Naive thymus-derived CD4-positive, alpha-beta T cell (primary cell): ENCODE measurements at regions not wholly inside any gene's neighbourhood (a gene's known extent, or its start where the extent isn't known, plus 50 kb on each side); places are given as distances from the start of the nearest gene placed in this dataset.

Experiments used
- ATAC-seq: fragments of 150-1000 bp; cut with Tn5 transposase; 2 replicates; pipeline ENCODE4 v1.10.0; 2021; ENCODE audit warnings: mild to moderate bottlenecking, moderate library complexity
- CTCF ChIA-PET: fragments of 350-600 bp; sonication (Branson Sonifier 250); formaldehyde crosslinking; loops from one replicate; lab custom pipeline; 2021; ENCODE audit warnings: antibody characterized with exemption; lab: Charles Lee
- POLR2A ChIA-PET: fragments of 350-600 bp; sonication (Branson Sonifier 250); formaldehyde crosslinking; loops from one replicate; lab custom pipeline; 2021; ENCODE audit warnings: antibody characterized with exemption, inconsistent platforms; lab: Charles Lee
- DNase-seq, 9 donors: peaks; one replicate each; pipeline versions ENCODE4 v3.0.0 to v3.0.0-alpha.2; 2020 to 2022; ENCODE audit warnings: mixed read lengths in 1 of 9
- H3K27ac ChIP-seq: one replicate; pipeline ENCODE4 v1.7.0; 2013; ENCODE audit warnings: mild to moderate bottlenecking, low read depth, low read length, moderate library complexity
- H3K27me3 ChIP-seq, 2 donors: one replicate each; pipeline ENCODE4 v1.7.0; 2013; ENCODE audit warnings: low read length in 2 of 2, mild to moderate bottlenecking in 2 of 2, moderate library complexity in 2 of 2; ENCODE audit not compliant: control insufficient read depth in 2 of 2, insufficient read depth in 2 of 2
- H3K36me3 ChIP-seq, 3 experiments: 1 replicate in 2 of 3; 2 replicates in 1 of 3; pipeline ENCODE4 v1.7.0; 2013; ENCODE audit warnings: low read length in 3 of 3, mild to moderate bottlenecking in 3 of 3, moderate library complexity in 1 of 3; ENCODE audit not compliant: insufficient read depth in 3 of 3, control insufficient read depth in 2 of 3
- H3K4me1 ChIP-seq, 2 donors: one replicate each; pipeline ENCODE4 v1.7.0; 2013; ENCODE audit warnings: low read length in 2 of 2, mild to moderate bottlenecking in 2 of 2, moderate library complexity in 1 of 2; ENCODE audit not compliant: control insufficient read depth in 2 of 2, insufficient read depth in 2 of 2
- H3K4me3 ChIP-seq: 2 replicates; pipeline ENCODE4 v1.7.0; 2013; ENCODE audit warnings: mild to moderate bottlenecking, low read length
- H3K9me3 ChIP-seq, 3 experiments: 1 replicate in 2 of 3; 2 replicates in 1 of 3; pipeline ENCODE4 v1.7.0; 2013; ENCODE audit warnings: low read length in 3 of 3; ENCODE audit not compliant: control insufficient read depth in 2 of 3
- H3K27ac Mint-ChIP-seq, 9 donors: one replicate each; pipeline ENCODE4 v1.8.0; 2020 to 2022; ENCODE audit warnings: mixed read lengths in 9 of 9, mild to moderate bottlenecking in 8 of 9, moderate library complexity in 5 of 9, inconsistent platforms in 2 of 9
- H3K27me3 Mint-ChIP-seq, 5 donors: one replicate each; pipeline ENCODE4 v1.8.0; 2021 to 2022; ENCODE audit warnings: mixed read lengths in 5 of 5, mild to moderate bottlenecking in 1 of 5
- H3K36me3 Mint-ChIP-seq, 5 donors: one replicate each; pipeline ENCODE4 v1.8.0; 2020 to 2022; ENCODE audit warnings: mixed read lengths in 5 of 5, mild to moderate bottlenecking in 3 of 5, inconsistent platforms in 1 of 5
- H3K4me1 Mint-ChIP-seq, 7 donors: one replicate each; pipeline ENCODE4 v1.8.0; 2020 to 2022; ENCODE audit warnings: mixed read lengths in 7 of 7, mild to moderate bottlenecking in 3 of 7, inconsistent platforms in 1 of 7
- H3K4me3 Mint-ChIP-seq, 10 donors: one replicate each; pipeline ENCODE4 v1.8.0; 2020 to 2022; ENCODE audit warnings: mild to moderate bottlenecking in 10 of 10, mixed read lengths in 10 of 10, moderate library complexity in 6 of 10, inconsistent platforms in 2 of 10
- H3K9me3 Mint-ChIP-seq, 11 donors: one replicate each; pipeline ENCODE4 v1.8.0; 2020 to 2022; ENCODE audit warnings: mixed read lengths in 11 of 11, mild to moderate bottlenecking in 4 of 11, inconsistent platforms in 1 of 11, moderate library complexity in 1 of 11
- intact Hi-C, 2 donors: fragments of 100-400 bp; cut with micrococcal nuclease; formaldehyde crosslinking; loops; one replicate each; pipeline ENCODE4 v1.15.1; 2023

DNA sequence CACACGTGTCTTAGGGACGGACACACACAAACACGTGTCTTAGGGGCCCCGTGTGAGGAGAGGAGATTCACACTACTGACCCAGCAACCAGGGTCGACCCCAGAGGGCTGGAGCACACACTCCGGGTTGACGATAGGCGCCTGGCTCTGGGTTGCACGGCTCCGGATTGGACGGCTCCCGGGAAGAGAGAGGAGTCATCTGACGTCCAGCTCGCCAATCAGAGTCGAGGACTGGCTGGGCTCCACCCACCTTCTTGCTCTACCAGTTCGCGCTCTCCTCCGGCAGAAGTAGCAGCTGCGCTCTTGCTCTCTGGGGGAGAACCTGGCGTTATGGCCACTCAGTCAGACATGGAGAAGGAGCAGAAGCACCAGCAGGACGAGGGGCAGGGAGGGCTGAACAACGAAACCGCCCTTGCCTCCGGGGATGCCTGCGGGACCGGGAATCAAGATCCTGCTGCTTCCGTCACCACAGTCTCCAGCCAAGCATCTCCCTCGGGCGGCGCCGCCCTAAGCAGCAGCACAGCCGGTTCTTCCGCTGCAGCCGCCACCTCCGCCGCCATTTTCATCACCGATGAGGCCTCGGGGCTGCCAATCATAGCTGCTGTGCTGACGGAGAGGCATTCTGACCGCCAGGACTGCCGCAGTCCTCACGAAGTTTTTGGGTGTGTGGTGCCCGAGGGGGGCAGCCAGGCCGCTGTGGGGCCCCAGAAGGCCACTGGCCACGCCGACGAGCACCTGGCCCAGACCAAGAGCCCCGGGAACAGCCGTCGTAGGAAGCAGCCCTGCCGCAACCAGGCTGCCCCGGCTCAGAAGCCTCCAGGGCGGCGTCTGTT lies 74.3 kb downstream of the NUDT10 start:
- Histone ChIP-seq H3K9me3 (no peaks in the 10 kb centered on the region), H3K27ac (no peak overlapping the region), H3K4me3 (no peak overlapping the region), H3K27me3 (no peaks in the 10 kb centered on the region), H3K4me1 (no peaks in the 10 kb centered on the region), H3K36me3 (no peaks in the 10 kb centered on the region)
- DNase-seq (no peak), ATAC-seq (no peak)
- Mint-ChIP-seq H3K27me3 (no peaks in the 10 kb centered on the region), H3K27ac (no peak overlapping the region), H3K9me3 (no peaks in the 10 kb centered on the region), H3K4me1 (no peaks in the 10 kb centered on the region), H3K36me3 (peaks cover 0 to 5% (median 3%) of the 10 kb centered on the region in 5 donors), H3K4me3 (no peak overlapping the region)
- intact Hi-C loops = no loop called here
- POLR2A ChIA-PET = no interaction called here
- CTCF ChIA-PET = no interaction called here

GRCh38 chrX:51404445-51404844 lies 71.8 kb downstream of the NUDT10 start:
- peaks cover 0 to 20% (median 16%) of the 10 kb centered on the region in 7 donors for H3K4me1 Mint-ChIP-seq
- Histone ChIP-seq H3K27me3 (no peaks in the 10 kb centered on the region), H3K36me3 (no peaks in the 10 kb centered on the region), H3K4me3 (no peak overlapping the region), H3K4me1 (no peaks in the 10 kb centered on the region), H3K9me3 (no peaks in the 10 kb centered on the region), H3K27ac (no peak overlapping the region)
- DNase-seq = no peak
- no peak overlapping the region for H3K27ac Mint-ChIP-seq
- peaks cover 0 to 5% (median 3%) of the 10 kb centered on the region in 5 donors for H3K36me3 Mint-ChIP-seq
- POLR2A ChIA-PET = no interaction called here
- no peaks in the 10 kb centered on the region for H3K9me3 Mint-ChIP-seq
- intact Hi-C loops = no loop called here
- ATAC-seq = no peak
- H3K27me3 Mint-ChIP-seq = no peaks in the 10 kb centered on the region
- no peak overlapping the region for H3K4me3 Mint-ChIP-seq
- CTCF ChIA-PET = no interaction called here

DNA sequence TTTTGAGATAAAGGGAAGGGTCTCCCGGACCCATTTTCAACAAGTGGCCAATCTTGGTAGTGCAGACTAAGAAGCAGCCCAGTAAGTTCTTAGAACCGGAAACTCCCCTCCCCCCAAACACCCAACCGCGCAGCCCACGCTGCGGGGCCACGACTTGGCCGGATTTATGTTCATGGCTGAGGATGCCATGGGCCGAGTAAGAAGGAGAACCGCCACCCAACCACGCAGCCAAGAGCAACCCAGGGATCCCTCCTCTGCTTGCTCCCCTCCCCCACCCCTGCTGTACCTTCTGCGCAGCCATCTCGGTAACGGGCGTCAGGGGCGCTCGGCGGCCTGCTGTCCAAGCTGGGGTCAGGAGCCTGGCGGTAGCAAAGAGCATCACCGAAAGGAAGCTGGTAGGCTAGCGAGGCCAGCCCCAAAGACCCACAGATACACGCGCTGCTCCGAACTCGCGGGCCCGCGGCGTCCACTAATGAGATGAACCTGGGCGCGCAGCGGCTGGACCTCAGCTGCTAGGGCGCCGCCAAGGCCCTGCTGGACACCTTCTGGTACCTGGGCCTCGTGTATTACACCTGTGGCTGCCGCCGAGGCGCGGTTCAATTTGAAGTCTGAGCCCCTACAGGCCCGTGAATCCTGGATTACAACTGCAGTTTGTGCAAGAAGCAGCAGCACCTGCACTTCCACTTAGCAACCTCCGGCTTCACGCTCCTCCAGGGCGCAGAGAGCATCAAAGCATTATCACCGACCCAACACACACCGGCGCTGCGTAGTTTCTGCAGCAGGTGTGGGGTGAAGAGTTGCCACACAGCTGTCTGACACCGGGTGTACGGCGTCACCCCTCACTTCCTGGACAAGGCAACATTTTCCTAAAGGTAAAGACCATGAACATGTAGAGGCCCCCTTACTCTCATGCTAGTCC lies 63.4 kb downstream of the NUDT10 start:
- H3K36me3 ChIP-seq = peaks cover 0 to 6% (median 0%) of the 10 kb centered on the region in 3 experiments
- peaks cover 10 to 69% (median 61%) of the 10 kb centered on the region in 7 donors for H3K4me1 Mint-ChIP-seq
- ChIA-PET POLR2A (interaction anchor here (0.6 to 1.4 kb wide), 3 partner anchors 57 to 866 kb away, joined by 3 read pairs; no protein-coding TSS in a partner anchor), CTCF (interaction anchor here (1.2 to 2.3 kb wide), 2 partner anchors 25 to 57 kb away, joined by 3 to 6 read pairs; no protein-coding TSS in a partner anchor)
- peaks cover 0 to 7% (median 0%) of the 10 kb centered on the region in 11 donors for H3K9me3 Mint-ChIP-seq
- ATAC-seq (peak; percentile 94), DNase-seq (peak; percentile 24 to 80 (median 70))
- H3K27ac ChIP-seq = peak overlapping the region; percentile 73
- intact Hi-C loops = loop anchor here (1.0 to 5.0 kb wide), 5 partner anchors 24 to 1519 kb away; partner anchors contain the start of genes MAGED1 (in 1 of the 2) and USP27X (in 1 of the 2)
- H3K27me3 ChIP-seq = no peaks in the 10 kb centered on the region
- no peaks in the 10 kb centered on the region for H3K27me3 Mint-ChIP-seq
- H3K4me3 Mint-ChIP-seq = peak overlapping the region; percentile 89 to 98 (median 94)
- H3K27ac Mint-ChIP-seq = peak overlapping the region; percentile 89 to 99 (median 93)
- H3K4me1 ChIP-seq = no peaks in the 10 kb centered on the region
- H3K36me3 Mint-ChIP-seq = peaks cover 0 to 15% (median 8%) of the 10 kb centered on the region in 5 donors
- no peaks in the 10 kb centered on the region for H3K9me3 ChIP-seq
- peak overlapping the region; percentile 74 for H3K4me3 ChIP-seq

DNA sequence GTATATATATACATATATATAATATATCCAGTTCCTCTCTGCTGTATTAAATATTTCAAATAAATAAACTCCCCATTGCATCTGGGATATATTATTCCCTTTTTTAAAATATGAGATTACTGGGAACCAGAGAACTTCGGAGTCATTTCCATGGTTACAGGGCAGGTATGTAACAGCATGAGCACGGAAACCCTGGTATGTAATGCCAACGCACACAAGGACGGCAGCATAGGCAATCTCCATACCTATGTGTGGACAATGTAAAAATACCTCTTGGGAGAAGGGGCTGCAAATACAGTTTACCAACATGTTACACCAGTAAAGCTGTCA lies 62.8 kb downstream of the NUDT10 start:
- intact Hi-C loops = loop anchor here in 1 of 2 donors (5.0 kb wide), 2 partner anchors 497 to 1518 kb away; partner anchors contain the start of genes MAGED1 and USP27X
- no peaks in the 10 kb centered on the region for H3K27me3 Mint-ChIP-seq
- Histone ChIP-seq H3K36me3 (peaks cover 0 to 6% (median 0%) of the 10 kb centered on the region in 3 experiments), H3K4me1 (no peaks in the 10 kb centered on the region), H3K9me3 (no peaks in the 10 kb centered on the region), H3K27ac (peak overlapping the region; percentile 73), H3K4me3 (peak overlapping the region; percentile 74), H3K27me3 (no peaks in the 10 kb centered on the region)
- H3K36me3 Mint-ChIP-seq = peaks cover 0 to 18% (median 13%) of the 10 kb centered on the region in 5 donors
- ChIA-PET POLR2A (interaction anchor here (0.6 to 1.4 kb wide), 3 partner anchors 56 to 866 kb away, joined by 3 read pairs; no protein-coding TSS in a partner anchor), CTCF (no interaction called here)
- peaks cover 10 to 69% (median 58%) of the 10 kb centered on the region in 7 donors for H3K4me1 Mint-ChIP-seq
- H3K27ac Mint-ChIP-seq = peak overlapping the region; percentile 89 to 99 (median 93)
- peaks cover 0 to 7% (median 0%) of the 10 kb centered on the region in 11 donors for H3K9me3 Mint-ChIP-seq
- peak overlapping the region; percentile 89 to 98 (median 94) for H3K4me3 Mint-ChIP-seq
- no peak for DNase-seq
- ATAC-seq = peak; percentile 6
